ENCODE measurements at regions not wholly inside any gene's neighbourhood (a gene's known extent, or its start where the extent isn't known, plus 50 kb on each side); places are given as distances from the start of the nearest gene placed in this dataset.

GRCh38 chr21:25283720-25284119 is 323.6 kb downstream of the MRPL39 start:
- TF ChIP-seq EZH2 (IDR thresholded peaks at IDR 0.05; ENCODE audit: borderline replicate concordance, insufficient read depth, low read depth, low read length, poor library complexity, severe bottlenecking): no peak
- TF ChIP-seq CTCF (IDR thresholded peaks at IDR 0.05): peak; percentile 29
- Histone ChIP-seq H3K27ac (ENCODE audit: low read length in 2 of 2) (no peak overlapping the region), H3K27me3 (replicated peaks in 1 of 4; ENCODE audit: control extremely low read depth in 1 of 4, control insufficient read depth in 3 of 4, insufficient read depth in 4 of 4, low read length in 3 of 4) (no peaks in the 10 kb centered on the region), H4K20me1 (ENCODE audit: control insufficient read depth, insufficient read depth, low read length, poor library complexity, severe bottlenecking) (no peaks in the 10 kb centered on the region), H3K9ac (ENCODE audit: low read length) (no peak overlapping the region), H3K4me2 (replicated peaks; ENCODE audit: low read depth, low read length, poor library complexity, severe bottlenecking) (no peak overlapping the region), H2AFZ (ENCODE audit: insufficient read depth, low read depth, low read length, poor library complexity, severe bottlenecking) (peak overlapping the region; percentile 6), H3K4me3 (ENCODE audit: control extremely low read depth in 1 of 5, extremely low read depth in 1 of 5, insufficient read depth in 1 of 5, low read depth in 2 of 5, low read length in 4 of 5) (no peak overlapping the region), H3K4me1 (ENCODE audit: control insufficient read depth in 2 of 2, insufficient read depth in 2 of 2, low read length in 2 of 2) (no peaks in the 10 kb centered on the region), H3K79me2 (ENCODE audit: control insufficient read depth, insufficient read depth, low read length) (no peaks in the 10 kb centered on the region), H3K9me3 (ENCODE audit: control extremely low read depth in 1 of 3, control insufficient read depth in 2 of 3, insufficient read depth in 1 of 3, low read length in 2 of 3) (no peaks in the 10 kb centered on the region), H3K36me3 (replicated peaks in 1 of 2; ENCODE audit: control extremely low read depth in 1 of 2, control insufficient read depth in 1 of 2, extremely low read depth in 1 of 2, insufficient read depth in 2 of 2, low read length in 1 of 2) (no peaks in the 10 kb centered on the region)
- no peak overlapping the region for H3K27ac Mint-ChIP-seq
- H3K4me1 Mint-ChIP-seq: peaks cover 11% of the 10 kb centered on the region
- no peaks in the 10 kb centered on the region for H3K9me3 Mint-ChIP-seq (ENCODE audit: insufficient read depth)
- ATAC-seq (ENCODE audit: low read depth) (no peak), DNase-seq (peak; percentile 27)
- ChIA-PET CTCF (interaction anchor here (1.1 to 1.6 kb wide), 4 partner anchors 10 to 165 kb away, joined by 3 to 7 read pairs (median 4); no protein-coding TSS in a partner anchor), POLR2A (no interaction called here)
- no peak overlapping the region for H3K4me3 Mint-ChIP-seq
- WGBS (ENCODE audit: insufficient coverage): 36% methylated on average over 2 of the region's 6 CpGs
- no peaks in the 10 kb centered on the region for H3K27me3 Mint-ChIP-seq
- intact Hi-C loops (cut with micrococcal nuclease): no loop called here

DNA sequence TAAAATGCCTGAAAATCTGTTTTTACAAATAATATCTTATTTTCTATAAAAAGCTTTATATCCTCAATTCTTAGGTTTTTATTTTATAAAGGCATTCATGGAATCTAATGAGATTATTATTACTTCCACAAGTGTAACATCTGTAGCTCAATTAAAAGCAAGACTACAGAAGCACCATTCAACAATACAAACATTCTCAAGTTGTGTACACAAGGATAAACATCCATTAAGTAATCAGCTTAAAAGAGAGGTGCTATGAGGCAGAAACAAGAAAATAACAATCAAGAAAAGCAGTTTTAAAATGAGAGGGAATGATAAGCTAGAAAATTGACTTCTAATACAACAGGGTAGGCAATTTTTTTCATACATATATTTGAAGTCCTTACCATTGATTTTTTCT is 326.1 kb downstream of the MRPL39 start:
- no peak overlapping the region for H3K9ac ChIP-seq (ENCODE audit: low read length)
- no peak overlapping the region for H3K27ac Mint-ChIP-seq
- TF ChIP-seq CTCF (IDR thresholded peaks at IDR 0.05) (no peak), EZH2 (IDR thresholded peaks at IDR 0.05; ENCODE audit: borderline replicate concordance, insufficient read depth, low read depth, low read length, poor library complexity, severe bottlenecking) (no peak)
- no peak overlapping the region for H3K4me2 ChIP-seq (replicated peaks; ENCODE audit: low read depth, low read length, poor library complexity, severe bottlenecking)
- H3K9me3 ChIP-seq (ENCODE audit: control extremely low read depth in 1 of 3, control insufficient read depth in 2 of 3, insufficient read depth in 1 of 3, low read length in 2 of 3): no peaks in the 10 kb centered on the region
- H3K79me2 ChIP-seq (ENCODE audit: control insufficient read depth, insufficient read depth, low read length): no peaks in the 10 kb centered on the region
- H2AFZ ChIP-seq (ENCODE audit: insufficient read depth, low read depth, low read length, poor library complexity, severe bottlenecking): no peak overlapping the region
- H4K20me1 ChIP-seq (ENCODE audit: control insufficient read depth, insufficient read depth, low read length, poor library complexity, severe bottlenecking): no peaks in the 10 kb centered on the region
- CTCF ChIA-PET: no interaction called here
- no peaks in the 10 kb centered on the region for H3K9me3 Mint-ChIP-seq (ENCODE audit: insufficient read depth)
- H3K27me3 ChIP-seq (replicated peaks in 1 of 4; ENCODE audit: control extremely low read depth in 1 of 4, control insufficient read depth in 3 of 4, insufficient read depth in 4 of 4, low read length in 3 of 4): no peaks in the 10 kb centered on the region
- DNase-seq: no peak
- no peak for ATAC-seq (ENCODE audit: low read depth)
- no peaks in the 10 kb centered on the region for H3K27me3 Mint-ChIP-seq
- POLR2A ChIA-PET: interaction anchor here (0.7 kb wide), 1 partner anchor 844 kb away, joined by 4 read pairs; no protein-coding TSS in a partner anchor
- intact Hi-C loops (cut with micrococcal nuclease): no loop called here
- H3K4me3 ChIP-seq (ENCODE audit: control extremely low read depth in 1 of 5, extremely low read depth in 1 of 5, insufficient read depth in 1 of 5, low read depth in 2 of 5, low read length in 4 of 5): no peak overlapping the region
- H3K36me3 ChIP-seq (replicated peaks in 1 of 2; ENCODE audit: control extremely low read depth in 1 of 2, control insufficient read depth in 1 of 2, extremely low read depth in 1 of 2, insufficient read depth in 2 of 2, low read length in 1 of 2): no peaks in the 10 kb centered on the region
- H3K4me1 ChIP-seq (ENCODE audit: control insufficient read depth in 2 of 2, insufficient read depth in 2 of 2, low read length in 2 of 2): no peaks in the 10 kb centered on the region
- H3K4me3 Mint-ChIP-seq: no peak overlapping the region
- peaks cover 11% of the 10 kb centered on the region for H3K4me1 Mint-ChIP-seq
- H3K27ac ChIP-seq (ENCODE audit: low read length in 2 of 2): no peak overlapping the region

All from B cell (primary cell).